GM19397 (cell line): ENCODE measurements at regions not wholly inside any gene's neighbourhood (a gene's known extent, or its start where the extent isn't known, plus 50 kb on each side); places are given as distances from the start of the nearest gene placed in this dataset.

Experiments
- ATAC-seq: cut with Tn5 transposase; IDR thresholded peaks from one replicate; pipeline ENCODE4 v1.9.1; 2021; ENCODE audit warnings: mild to moderate bottlenecking, moderate library complexity; ENCODE audit not compliant: unreplicated experiment

GRCh38 chr6:133748628-133749027, 140.3 kb upstream of the TCF21 start:
- ATAC-seq: no peak

GRCh38 chr6:133749427-133749826, 139.5 kb upstream of the TCF21 start:
- no peak for ATAC-seq

GRCh38 chr6:133752129-133752528, 136.8 kb upstream of the TCF21 start:
- no peak for ATAC-seq

- no peak for ATAC-seq
Observed at GRCh38 chr6:133753756-133754155, 135.2 kb upstream of the TCF21 start.

- no peak for ATAC-seq
Observed at GRCh38 chr6:133754298-133754697, 134.6 kb upstream of the TCF21 start.

GRCh38 chr6:133756078-133756695, 132.7 kb upstream of the TCF21 start:
- no peak for ATAC-seq

GRCh38 chr6:133757335-133757734, 131.6 kb upstream of the TCF21 start:
- no peak for ATAC-seq

GRCh38 chr6:133758815-133759335, 130.0 kb upstream of the TCF21 start:
- no peak for ATAC-seq

- no peak for ATAC-seq
Observed at GRCh38 chr6:133759524-133759923, 129.4 kb upstream of the TCF21 start.

GRCh38 chr6:133761706-133762105, 127.2 kb upstream of the TCF21 start:
- no peak for ATAC-seq

GRCh38 chr6:133764008-133764753, 124.7 kb upstream of the TCF21 start:
- no peak for ATAC-seq

- no peak for ATAC-seq
Observed at GRCh38 chr6:133764754-133765208, 124.1 kb upstream of the TCF21 start.

GRCh38 chr6:133767357-133767970, 121.4 kb upstream of the TCF21 start:
- no peak for ATAC-seq

- ATAC-seq: no peak
Observed at GRCh38 chr6:133768656-133769295, 120.1 kb upstream of the TCF21 start.

- ATAC-seq: no peak
Observed at GRCh38 chr6:133769463-133769862, 119.5 kb upstream of the TCF21 start.

- ATAC-seq: no peak
Observed at GRCh38 chr6:133772567-133772966, 116.3 kb upstream of the TCF21 start.

- ATAC-seq: no peak
Observed at GRCh38 chr6:133773776-133774175, 115.1 kb upstream of the TCF21 start.

- no peak for ATAC-seq
Observed at GRCh38 chr6:133774356-133774755, 114.6 kb upstream of the TCF21 start.

- ATAC-seq: no peak
Observed at GRCh38 chr6:133778414-133779130, 110.3 kb upstream of the TCF21 start.

GRCh38 chr6:133779916-133780695, 108.8 kb upstream of the TCF21 start:
- no peak for ATAC-seq
